Erythroblast (primary cell): ENCODE measurements at regions not wholly inside any gene's neighbourhood (a gene's known extent, or its start where the extent isn't known, plus 50 kb on each side); places are given as distances from the start of the nearest gene placed in this dataset.
A peak's percentile ranks its signal among the peaks of the same experiment; 100 is the strongest.

ENCODE experiments used
- DNase-seq, 2 experiments: peaks; one replicate each; lab custom pipeline; 2025; lab: John Stamatoyannopoulos, UW
- GATA1 ChIP-seq: IDR thresholded peaks from 2 replicates; pipeline ENCODE4 v1.6.1; 2011; ENCODE audit warnings: low read depth, mild to moderate bottlenecking, control low read depth, low read length, moderate library complexity
- POLR2A ChIP-seq: IDR thresholded peaks from 2 replicates; pipeline ENCODE4 v1.6.1; 2011; ENCODE audit warnings: mild to moderate bottlenecking, low read length

DNA sequence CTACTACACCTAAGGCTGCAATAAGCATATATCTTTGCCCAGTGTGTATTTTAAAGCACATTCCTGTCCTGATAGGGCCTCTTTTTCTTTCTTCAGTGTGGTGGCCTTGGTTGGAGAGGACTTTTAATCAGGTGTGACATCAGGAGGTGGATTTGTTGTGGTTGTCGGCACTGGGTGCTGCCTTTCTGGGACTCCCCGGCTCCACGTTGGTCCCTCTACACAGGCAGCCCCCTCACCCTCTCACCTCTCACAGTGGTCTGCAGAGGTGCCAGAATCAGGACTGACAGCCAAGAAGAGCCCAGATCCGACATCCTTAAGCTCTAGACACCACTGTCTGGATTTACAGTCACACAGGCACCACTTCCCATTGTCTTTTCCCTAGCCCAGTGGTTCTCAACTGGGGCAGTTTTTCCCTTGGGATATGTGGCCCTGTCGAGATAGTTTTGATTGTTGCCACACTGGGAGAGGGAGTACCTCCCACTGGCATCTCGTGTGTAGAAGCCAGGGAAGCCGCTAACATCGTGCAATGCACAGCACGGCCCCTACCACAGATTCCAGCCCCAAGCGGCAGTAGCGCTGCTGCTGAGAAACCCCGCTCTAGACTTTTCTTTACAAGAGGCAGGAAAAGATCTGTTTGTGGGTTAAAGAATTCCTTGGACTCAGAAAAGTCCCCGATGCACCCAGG, 314.1 kb downstream of the QKI start:
- no peak for DNase-seq
- TF ChIP-seq GATA1: no peak

DNA sequence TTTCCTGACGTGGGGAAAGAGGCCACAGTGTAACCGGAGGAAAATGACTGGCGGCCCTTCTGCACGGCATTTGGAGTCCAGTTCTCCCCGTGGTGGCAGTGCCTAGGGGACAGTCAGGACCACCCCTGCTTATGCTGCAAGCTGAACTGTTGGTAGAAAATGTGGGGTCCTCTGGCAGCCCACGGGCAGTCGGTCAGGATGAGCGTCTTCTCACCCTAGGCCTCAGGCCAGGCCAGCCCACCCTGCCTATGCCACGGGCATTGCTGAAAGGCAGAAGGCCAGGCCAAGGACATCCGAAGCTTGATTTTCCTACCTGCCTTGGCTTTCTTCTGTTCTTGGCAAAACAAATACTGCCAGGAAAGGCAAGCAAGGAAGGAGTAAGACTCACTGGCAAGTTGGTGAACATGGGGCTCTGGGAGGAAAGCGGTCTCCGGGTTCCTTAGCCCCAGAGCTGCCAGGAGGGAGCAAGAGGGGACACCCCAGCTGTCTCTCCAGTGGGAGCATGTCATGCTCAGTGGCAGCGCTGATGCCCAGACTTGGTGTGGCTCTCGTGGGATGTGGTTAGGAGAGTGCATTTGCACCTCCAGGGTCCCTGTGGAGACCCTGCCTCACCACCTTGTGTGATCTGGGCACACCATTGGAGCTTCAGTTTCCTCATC, 311.6 kb downstream of the QKI start:
- DNase-seq: no peak
- TF ChIP-seq POLR2A (no peak), GATA1 (no peak)

DNA sequence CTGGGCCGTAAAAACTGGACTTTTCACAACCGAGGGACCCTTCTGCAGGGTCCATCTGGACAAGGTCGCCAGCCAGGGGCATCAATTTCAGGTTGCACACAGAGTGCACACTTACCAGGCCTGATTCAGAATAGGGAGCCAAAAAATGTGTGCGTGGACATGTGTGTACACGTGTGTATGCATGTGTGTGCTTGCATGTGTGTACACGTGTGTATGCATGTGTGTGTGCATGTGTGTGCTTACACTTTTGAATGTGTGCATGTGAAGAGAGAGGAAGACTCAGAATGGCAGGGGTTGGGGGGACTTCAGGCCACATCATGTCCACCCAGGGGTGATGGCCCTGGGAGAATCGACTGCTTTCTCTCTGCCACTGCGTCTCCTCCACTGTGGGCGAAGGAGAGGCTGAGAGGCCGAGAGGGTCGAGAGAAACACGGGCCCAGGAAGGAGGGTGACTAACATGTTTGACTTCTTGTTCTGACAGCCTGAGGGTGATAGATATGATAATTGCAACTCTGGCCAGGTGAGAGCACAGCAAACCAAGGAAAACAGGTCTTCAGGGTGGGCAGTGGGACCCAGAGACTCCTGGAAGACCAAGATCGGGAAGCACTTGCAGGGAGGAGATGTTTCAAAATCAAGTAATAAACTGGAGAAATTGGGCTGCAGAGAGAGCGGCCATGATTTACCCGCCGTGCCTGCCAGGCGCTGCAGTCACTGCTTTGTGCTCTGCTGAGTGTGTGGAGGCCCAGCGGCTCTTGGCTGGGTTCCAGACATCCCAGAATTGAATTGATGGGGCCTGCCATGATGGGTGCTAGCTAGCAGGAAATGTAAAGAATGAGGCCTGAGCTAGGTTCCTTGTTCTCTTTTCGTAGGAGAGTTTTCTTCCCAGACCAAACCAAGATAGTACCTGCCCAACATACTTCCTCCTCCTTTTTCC, 310.8 kb downstream of the QKI start:
- peak in 1 of 2 experiments; percentile 10 for DNase-seq

DNA sequence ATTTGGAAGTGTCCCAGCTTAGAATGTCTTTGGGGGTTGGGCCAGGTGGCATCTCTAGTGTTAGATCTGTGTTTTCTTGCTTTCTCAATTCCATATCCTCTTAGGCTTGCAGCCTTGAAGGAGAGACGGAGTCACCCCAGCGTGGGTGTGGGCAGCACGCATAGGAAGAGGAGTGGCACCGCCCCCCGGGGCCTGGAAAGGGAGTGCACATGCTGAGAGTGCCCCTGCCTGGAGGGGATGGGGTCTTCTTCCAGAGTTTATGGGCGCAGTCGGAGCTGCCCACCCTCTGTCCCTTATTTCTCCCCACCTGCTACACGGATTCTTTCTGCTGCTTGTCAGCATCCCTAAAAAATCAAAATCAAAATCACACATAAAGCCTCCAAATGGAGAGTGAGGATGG, 309.7 kb downstream of the QKI start:
- DNase-seq: no peak
- TF ChIP-seq GATA1 (no peak), POLR2A (no peak)

More for the DNA sequence above, 310.8 kb downstream of the QKI start:
- no peak for TF ChIP-seq GATA1
- TF ChIP-seq POLR2A: no peak

DNA sequence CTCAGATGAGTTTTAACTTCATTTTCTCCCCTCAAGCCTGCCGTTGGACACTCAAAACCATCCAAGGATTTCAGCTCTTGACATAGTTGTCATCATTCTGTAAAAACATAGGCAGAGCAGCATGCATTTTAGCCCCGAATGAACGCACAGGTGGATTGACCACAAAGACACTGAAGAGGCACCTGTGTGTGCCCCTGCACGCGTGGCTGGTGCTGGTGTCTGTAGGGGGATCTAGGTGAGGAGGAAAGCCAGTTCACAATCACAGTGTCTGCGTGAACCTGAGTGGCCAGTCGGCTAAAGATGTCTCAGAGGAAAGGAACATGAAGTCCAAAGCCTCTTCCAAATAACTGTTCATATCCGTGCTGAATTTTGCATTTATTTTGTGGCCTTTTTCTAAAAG, 309.2 kb downstream of the QKI start:
- no peak for DNase-seq
- TF ChIP-seq POLR2A (no peak), GATA1 (no peak)

DNA sequence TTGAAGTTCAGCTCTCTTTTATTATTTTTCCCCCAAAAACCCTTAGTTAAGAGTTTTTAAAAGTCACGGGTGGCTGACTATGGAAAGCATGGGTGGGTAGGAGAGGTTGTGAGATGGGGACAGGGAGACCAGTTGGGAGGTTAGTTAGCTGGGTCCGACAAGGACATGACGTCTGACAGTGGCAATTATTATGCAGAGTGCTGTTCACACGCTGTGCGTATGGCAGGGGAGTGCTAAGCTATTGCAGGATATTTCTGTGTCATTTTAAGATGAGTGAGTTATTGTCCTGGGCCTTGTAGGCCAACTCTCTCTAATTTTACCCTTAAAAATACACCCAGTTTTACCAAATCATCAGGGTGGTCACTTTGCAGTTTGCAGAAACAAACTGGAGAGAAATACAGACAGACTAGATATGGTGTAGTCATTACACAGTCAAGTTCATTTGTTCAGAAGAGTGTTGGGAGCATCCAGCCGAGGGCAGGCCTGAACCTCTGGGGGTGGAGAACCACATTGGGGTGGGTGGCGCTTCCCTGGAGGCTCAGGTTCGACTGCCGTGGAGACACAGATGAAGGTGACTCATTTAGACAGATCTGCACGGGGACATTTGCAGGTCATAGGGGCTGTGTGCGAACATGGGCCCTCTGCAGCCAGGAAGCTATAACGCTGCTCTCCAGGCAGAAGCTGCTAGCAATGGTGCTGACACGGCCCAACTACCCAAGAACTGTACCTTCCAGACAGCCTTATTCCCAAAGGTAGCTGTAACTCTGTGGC, 307.6 kb downstream of the QKI start:
- no peak for DNase-seq
- no peak for TF ChIP-seq POLR2A
- no peak for TF ChIP-seq GATA1

DNA sequence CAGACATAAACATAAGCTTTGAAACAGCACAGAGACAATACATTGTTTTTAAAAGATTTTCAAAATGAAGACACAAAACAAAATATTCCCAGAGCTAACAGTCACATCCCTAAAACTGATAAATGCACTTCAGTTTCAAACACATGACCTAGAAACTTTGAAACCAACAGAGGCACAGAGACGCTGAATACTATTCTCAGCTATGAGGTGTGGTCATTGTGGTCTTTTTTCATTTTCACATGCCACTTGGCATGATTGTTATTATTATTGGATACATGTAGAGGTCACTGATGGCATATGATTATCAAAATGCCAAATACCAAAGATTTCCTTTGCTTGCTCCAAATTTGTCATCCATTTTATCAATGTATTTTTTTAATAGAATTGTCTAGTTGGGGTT, 306.9 kb downstream of the QKI start:
- TF ChIP-seq GATA1 (no peak), POLR2A (no peak)
- DNase-seq: no peak

DNA sequence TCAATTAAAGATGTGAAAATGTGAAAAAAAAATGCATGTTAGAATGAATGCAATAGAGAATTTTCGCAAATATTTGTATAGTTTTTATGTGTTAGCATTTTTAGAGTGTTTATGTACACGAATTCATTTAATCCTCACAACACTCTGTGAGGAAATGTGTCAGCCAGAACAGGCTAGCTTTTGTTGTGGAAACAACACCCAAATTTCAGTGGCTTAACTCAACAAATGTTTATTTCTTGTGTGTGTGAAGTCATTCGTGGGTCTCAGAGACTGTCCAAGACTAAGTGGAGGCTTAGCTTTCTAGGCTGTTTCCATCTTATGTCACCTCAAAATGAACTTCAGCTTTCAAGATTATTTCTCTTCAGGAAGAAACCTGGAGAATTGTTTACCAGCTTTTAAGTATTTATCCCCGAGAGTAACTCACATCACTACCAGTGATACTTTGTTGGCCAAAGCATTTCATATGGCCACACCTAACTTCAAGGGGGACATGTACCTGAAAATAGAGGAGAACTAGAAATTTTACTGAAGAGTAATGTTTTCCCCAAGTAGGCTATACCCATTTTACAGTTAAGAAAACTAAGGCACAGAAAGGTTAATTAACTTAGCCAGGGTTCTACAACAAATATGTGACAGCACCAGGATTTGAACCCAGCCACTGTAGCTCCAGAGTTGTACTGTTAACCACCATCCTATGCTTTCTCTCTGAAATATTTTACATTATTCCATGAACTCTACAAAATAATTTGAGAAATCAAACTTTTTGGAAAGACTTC, 306.1 kb downstream of the QKI start:
- TF ChIP-seq GATA1 (no peak), POLR2A (no peak)
- DNase-seq: no peak

DNA sequence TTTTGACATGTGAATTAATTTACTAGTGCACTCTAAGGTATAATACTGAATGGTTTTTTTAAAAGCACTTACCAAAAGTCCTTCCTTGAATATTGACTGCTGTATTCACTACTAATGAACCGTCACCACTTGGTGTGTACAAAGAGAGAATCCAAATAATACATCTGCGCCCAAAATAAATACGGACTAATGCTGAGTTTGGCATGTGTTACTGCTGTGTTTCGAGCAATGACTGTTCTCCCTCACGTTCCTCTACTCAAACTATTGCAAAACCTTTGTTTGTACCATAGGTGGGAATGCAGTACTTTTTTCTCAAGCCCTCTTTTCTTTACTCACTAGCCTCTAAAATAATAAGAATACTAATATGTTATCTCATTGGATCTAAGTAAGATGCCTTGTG, 305.5 kb downstream of the QKI start:
- no peak for DNase-seq
- TF ChIP-seq POLR2A (no peak), GATA1 (no peak)

DNA sequence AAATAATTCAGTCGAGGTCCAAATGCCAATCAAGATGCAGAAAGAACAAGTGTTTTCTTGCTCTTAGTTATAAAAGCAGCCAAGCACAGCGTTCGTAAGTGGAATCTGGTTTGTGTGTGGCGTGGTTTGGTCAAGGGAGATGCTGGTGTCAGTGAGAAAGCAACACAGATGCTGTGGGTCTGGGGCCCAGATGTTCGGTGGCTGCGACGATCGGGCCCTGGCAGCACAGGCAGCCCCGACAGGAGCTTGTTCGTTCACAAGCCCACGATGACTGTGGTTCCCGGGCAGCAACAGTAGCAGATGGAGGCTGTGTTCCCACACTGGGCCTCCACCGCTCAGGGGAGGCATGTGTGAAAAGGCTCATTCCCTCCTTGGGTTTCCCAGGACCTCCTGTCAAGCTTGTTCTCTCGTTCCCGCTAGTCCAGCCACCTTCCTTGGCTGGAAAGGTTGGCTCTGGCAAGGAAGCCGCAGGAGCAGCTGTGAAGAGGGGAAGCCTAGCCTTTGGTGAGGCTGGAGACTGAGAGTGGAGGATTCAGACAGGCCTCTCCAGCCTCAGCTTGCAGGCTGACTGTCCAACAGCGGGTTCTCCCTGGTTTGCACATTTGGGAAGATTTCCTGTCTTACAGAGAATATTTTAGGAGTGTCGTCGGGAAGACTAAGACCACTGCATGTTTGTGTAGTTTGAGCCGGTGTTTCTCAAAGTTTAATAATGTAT, 304.7 kb downstream of the QKI start:
- TF ChIP-seq POLR2A (no peak), GATA1 (no peak)
- no peak for DNase-seq

DNA sequence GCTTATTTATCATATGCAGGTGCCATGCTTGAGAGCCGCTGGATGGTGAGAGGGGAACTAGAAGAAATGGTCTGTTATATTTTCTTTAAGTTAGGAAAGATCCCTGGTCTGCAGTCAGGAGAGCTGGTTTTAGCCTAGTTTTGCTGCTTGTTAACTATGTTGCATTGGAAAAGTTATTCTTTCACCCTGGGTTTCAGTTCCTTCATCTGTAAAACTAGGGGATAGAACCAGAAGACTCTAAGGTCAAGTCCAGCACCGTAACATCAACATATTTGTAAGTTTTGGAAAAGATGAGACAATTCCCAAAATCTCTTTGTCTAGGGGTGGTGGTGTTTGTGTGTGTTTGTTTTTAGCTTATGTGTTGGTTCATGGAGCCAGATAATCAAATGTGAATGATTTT, 304.0 kb downstream of the QKI start:
- TF ChIP-seq GATA1: no peak
- TF ChIP-seq POLR2A: no peak
- no peak for DNase-seq

DNA sequence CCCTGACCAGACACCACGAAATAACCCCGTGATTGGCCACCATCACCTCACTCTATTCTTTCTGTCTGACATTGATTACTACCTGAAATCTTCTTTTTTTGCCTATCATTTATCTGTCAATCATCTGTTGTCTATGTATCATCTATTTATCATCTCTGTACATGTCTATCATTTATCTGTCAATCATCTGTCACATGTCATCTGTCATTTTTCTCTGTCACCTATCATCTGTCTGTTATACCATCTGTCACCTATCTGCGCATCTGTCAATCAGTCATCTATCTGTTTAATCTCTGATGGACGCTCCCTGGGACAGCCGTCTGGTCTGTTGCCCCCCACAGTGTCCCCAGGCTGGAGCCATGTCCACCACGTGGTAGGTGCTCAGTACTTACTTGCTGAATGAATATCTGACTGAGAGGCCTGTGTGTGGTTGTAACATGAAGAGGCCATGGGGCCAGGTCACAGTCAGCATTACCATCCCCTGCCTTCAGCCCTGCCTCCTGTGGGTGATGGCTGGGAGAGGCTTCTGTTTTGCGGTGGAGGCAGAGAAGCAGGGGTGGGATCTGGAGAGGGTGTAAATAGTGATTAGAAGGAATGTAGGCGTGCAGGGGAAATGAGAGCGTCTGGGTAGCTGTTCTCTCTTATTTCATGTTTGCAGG, 302.7 kb downstream of the QKI start:
- DNase-seq: peak; percentile 15 to 25
- no peak for TF ChIP-seq POLR2A
- TF ChIP-seq GATA1: no peak

DNA sequence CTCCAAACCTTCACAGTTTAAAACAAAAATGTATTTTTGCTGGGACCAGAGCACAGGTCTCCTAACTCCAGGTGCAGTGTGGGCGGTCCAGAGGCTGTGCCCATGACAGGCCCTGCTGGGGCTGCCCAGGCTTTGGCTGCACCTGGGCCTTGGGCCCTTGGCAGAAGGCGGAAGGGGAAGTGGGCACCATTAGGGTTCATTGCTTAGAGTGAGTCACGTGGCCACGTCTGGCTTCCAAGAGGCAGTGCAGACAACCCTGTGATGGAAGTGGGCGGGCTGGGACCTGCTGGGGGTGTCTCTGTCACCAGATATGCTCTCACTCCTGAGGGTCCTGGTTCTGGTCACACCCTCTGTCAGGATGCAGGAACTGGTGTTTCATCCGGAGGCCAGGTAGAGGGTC, 302.2 kb downstream of the QKI start:
- DNase-seq: no peak
- no peak for TF ChIP-seq GATA1
